HG03097 (cell line): ENCODE measurements at regions not wholly inside any gene's neighbourhood (a gene's known extent, or its start where the extent isn't known, plus 50 kb on each side); places are given as distances from the start of the nearest gene placed in this dataset.

Experiments
- ATAC-seq: cut with Tn5 transposase; IDR thresholded peaks from one replicate; pipeline ENCODE4 v1.9.1; 2021; ENCODE audit not compliant: unreplicated experiment, low FRiP score

- no peak for ATAC-seq
Observed at GRCh38 chr2:226680719-226681118, 118.9 kb downstream of the IRS1 start.

GRCh38 chr2:226679389-226680065, 120.1 kb downstream of the IRS1 start:
- ATAC-seq, result no peak

GRCh38 chr2:226678422-226678821, 121.2 kb downstream of the IRS1 start:
- no peak for ATAC-seq

GRCh38 chr2:226677080-226677479, 122.5 kb downstream of the IRS1 start:
- no peak for ATAC-seq

GRCh38 chr2:226676618-226677017, 123.0 kb downstream of the IRS1 start:
- no peak for ATAC-seq

- no peak for ATAC-seq
Observed at GRCh38 chr2:226674123-226674522, 125.5 kb downstream of the IRS1 start.

GRCh38 chr2:226673314-226673723, 126.3 kb downstream of the IRS1 start:
- no peak for ATAC-seq

- no peak for ATAC-seq
Observed at GRCh38 chr2:226671141-226671676, 128.4 kb downstream of the IRS1 start.

GRCh38 chr2:226669905-226670304, 129.7 kb downstream of the IRS1 start:
- no peak for ATAC-seq

- no peak for ATAC-seq
Observed at GRCh38 chr2:226669249-226669648, 130.4 kb downstream of the IRS1 start.

GRCh38 chr2:226667736-226668135, 131.9 kb downstream of the IRS1 start:
- ATAC-seq, result no peak

GRCh38 chr2:226665306-226665831, 134.3 kb downstream of the IRS1 start:
- ATAC-seq, result no peak

GRCh38 chr2:226664661-226665060, 135.0 kb downstream of the IRS1 start:
- ATAC-seq, result no peak

- no peak for ATAC-seq
Observed at GRCh38 chr2:226664140-226664539, 135.5 kb downstream of the IRS1 start.

- ATAC-seq, result no peak
Observed at GRCh38 chr2:226661789-226662545, 137.7 kb downstream of the IRS1 start.

GRCh38 chr2:226660526-226660925, 139.1 kb downstream of the IRS1 start:
- no peak for ATAC-seq

GRCh38 chr2:226660124-226660523, 139.5 kb downstream of the IRS1 start:
- ATAC-seq, result no peak

- ATAC-seq, result no peak
Observed at GRCh38 chr2:226659410-226659809, 140.2 kb downstream of the IRS1 start.

- no peak for ATAC-seq
Observed at GRCh38 chr2:226658555-226658954, 141.1 kb downstream of the IRS1 start.

- ATAC-seq, result no peak
Observed at GRCh38 chr2:226657340-226658053, 142.1 kb downstream of the IRS1 start.

- no peak for ATAC-seq
Observed at GRCh38 chr2:226656367-226656766, 143.3 kb downstream of the IRS1 start.
